ENCODE measurements at regions not wholly inside any gene's neighbourhood (a gene's known extent, or its start where the extent isn't known, plus 50 kb on each side); places are given as distances from the start of the nearest gene placed in this dataset.
"Not testable (repeated sequence)": the region's sequence is repeated elsewhere in the genome, so short reads cannot be mapped to it uniquely, and the experiment has no call there.

- no peak for DNase-seq (ENCODE audit: low read depth)
Observed at GRCh38 chr5:163276466-163276865, 160.9 kb upstream of the CCNG1 start.

GRCh38 chr5:163280897-163281296 lies 156.5 kb upstream of the CCNG1 start:
- DNase-seq (ENCODE audit: low read depth), result not testable (repeated sequence)

GRCh38 chr5:163281512-163281911 lies 155.9 kb upstream of the CCNG1 start:
- DNase-seq (ENCODE audit: low read depth), result no peak

DNA sequence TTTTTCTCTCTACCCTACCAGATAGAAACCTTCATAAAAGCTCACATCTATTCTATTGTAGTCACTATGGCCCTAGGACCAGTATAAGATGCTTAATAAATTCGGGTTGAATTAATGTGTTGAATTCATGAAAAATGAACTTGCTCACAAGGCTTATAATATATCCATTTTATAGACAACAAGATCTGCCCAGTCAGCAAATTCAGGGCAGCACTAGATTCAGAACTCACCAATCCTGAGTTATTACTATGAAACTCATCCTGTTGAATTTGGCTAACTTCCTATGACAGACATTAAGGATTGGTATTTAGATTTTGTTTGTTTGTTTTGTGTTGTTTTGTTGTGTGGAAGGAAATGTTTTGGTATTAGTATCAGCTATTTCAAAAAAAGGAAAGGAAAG lies 143.6 kb upstream of the CCNG1 start:
- no peak for DNase-seq (ENCODE audit: low read depth)

DNA sequence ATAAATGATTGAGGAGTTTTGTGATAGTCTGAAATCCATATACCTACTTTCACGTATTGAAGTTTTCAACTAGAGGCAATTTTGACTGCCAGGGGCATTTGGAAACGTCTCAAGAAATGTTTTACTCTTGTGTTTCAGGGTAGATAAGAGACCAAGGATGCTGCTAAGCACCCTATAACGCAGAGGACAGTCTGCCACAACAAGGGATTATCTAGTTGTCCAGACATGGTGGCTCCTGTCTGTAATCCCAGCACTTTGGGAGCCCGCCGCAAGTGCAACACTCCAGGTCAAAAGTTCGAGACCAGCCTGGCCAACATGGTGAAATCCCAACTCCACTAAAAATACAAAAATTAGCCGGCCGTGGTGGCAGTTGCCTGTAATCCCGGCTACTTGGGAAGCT lies 133.7 kb upstream of the CCNG1 start:
- no peak for DNase-seq (ENCODE audit: low read depth)

DNA sequence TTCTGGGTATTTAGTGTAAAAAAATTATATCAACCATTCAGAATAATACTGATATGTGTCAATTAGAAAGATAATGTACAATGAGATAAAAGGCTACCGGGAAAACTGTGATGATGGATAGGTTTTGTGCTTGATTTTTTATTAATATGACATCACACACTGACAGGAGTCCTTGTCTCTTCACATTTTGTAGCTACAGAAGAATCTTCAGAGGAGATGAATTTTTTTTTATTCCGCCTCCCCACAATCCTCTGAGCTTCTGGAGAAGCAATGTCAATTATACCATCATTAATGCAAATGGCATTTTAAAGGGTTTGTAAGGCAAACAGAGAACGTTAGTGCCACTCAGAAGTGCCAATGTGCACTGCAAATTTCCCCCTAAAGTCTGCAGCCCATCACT lies 131.7 kb upstream of the CCNG1 start:
- DNase-seq (ENCODE audit: low read depth), result no peak

GRCh38 chr5:163306421-163306820 lies 131.0 kb upstream of the CCNG1 start:
- DNase-seq (ENCODE audit: low read depth), result peak; percentile 8

DNA sequence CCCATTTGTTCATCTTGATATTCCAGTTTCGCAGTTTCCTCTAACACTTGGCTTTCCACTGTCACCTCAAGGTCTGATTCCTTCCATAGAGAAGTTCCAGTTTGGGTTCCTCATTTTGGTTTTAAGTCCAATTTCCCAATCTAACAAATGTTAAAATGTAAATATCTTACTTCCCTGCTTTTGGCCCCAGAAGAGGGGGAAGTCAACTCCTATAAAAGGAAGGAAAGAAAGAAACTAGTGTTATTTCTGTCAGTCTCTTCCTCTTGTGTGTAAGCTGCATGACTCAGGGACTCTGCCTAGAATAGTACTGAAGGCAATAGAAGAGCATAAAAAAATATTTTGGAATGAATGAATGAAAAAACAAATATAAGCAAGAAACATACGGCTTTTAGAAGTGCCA lies 127.5 kb upstream of the CCNG1 start:
- no peak for DNase-seq (ENCODE audit: low read depth)

GRCh38 chr5:163310997-163311396 lies 126.4 kb upstream of the CCNG1 start:
- DNase-seq (ENCODE audit: low read depth), result no peak

DNA sequence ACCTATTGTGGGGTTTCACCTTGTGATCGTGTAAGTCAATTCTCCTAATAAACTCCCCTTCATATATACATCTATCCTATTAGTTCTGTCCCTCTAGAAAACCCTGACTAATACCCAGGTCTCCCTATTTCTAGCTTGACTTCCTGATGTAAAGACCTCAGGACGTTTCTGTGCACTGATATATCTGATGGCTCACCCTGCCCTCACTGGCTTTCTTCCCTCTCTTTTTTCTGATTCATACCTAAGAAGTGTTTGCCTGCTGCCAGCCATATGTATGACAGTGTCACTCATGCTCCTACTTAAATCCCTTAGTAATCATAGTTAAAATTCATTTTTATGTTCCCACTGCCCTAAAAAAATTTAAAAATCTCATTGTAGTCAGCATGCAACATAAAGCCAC lies 124.8 kb upstream of the CCNG1 start:
- no peak for DNase-seq (ENCODE audit: low read depth)

DNA sequence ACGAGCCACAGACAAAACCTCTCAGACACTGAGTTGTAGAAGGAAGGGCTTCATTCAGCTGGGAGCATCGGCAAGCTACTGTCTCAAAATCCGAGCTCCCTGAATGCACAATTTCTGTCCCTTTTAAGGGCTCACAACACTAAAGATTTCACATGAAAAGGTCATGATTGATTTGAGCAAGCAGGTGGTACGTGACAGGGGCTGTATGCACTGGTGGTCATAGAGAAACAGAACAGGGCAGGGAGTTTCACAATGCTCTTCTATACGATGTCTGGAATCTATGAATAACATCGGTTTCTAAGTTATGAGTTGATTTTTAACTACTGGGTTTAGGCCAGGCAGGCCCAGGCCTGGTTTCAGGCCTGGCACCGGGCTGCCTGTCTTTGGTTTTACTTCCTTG lies 124.3 kb upstream of the CCNG1 start:
- DNase-seq (ENCODE audit: low read depth), result not testable (repeated sequence)

GRCh38 chr5:163316374-163316773 lies 121.0 kb upstream of the CCNG1 start:
- not testable (repeated sequence) for DNase-seq (ENCODE audit: low read depth)

DNA sequence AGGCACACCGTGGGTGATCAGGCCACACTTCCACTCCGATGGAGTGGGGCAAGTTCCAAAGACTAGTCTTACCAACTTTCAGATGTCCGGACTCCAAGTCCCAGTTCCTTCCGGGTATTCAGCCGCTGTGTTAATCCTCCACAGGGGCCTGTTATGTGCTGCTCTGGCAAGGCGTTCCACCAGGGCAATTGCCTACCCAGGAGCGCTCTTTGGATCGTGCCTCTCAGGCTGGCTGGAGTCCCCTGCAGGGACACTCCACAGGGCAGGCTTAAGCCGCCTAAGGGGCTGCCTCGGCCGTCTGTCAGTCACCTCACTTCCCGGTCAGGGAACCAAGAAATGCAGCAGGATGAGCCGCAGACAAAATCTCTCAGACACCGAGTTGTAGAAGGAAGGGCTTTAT lies 118.7 kb upstream of the CCNG1 start:
- DNase-seq (ENCODE audit: low read depth), result no peak

DNA sequence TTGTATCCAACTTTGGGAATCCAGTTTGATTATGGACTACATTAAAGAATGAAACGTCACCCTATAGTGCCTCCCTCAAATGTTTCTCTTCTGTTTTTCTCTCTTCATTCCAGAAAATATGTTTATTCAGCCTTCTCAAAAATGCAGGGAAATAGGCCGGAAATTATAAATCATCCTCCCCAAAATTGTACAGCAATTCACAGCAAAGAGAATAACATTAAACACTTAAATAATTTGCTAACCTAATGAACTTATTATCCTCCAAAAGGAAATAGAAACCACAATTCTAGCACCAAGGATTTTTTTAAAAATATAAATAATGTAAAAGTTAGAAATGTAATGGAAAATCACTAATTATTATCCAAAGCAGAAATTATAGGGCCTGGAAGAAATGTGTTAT lies 115.9 kb upstream of the CCNG1 start:
- no peak for DNase-seq (ENCODE audit: low read depth)

GRCh38 chr5:163330723-163331668 lies 106.4 kb upstream of the CCNG1 start:
- no peak for DNase-seq (ENCODE audit: low read depth)

GRCh38 chr5:163336074-163336473 lies 101.3 kb upstream of the CCNG1 start:
- not testable (repeated sequence) for DNase-seq (ENCODE audit: low read depth)

GRCh38 chr5:163339148-163339547 lies 98.2 kb upstream of the CCNG1 start:
- DNase-seq (ENCODE audit: low read depth), result no peak

DNA sequence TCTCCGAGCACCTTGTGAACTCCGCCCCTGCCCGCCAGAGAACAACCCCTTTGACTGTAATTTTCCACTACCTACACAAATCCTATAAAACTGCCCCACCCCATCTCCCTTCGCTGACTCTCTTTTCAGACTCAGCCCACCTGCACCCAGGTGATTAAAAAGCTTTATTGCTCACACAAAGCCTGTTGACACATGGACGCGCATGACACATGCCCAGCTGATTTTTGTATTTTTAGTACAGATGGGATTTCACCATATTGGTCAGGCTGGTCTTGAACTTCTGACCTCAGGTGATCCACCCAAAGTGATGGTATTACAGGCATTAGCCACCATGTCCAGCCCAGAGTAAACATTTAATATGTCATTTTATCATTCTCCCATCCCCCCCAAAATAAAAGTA lies 97.0 kb upstream of the CCNG1 start:
- not testable (repeated sequence) for DNase-seq (ENCODE audit: low read depth)

- DNase-seq (ENCODE audit: low read depth), result no peak
Observed at GRCh38 chr5:163342306-163342705, 95.1 kb upstream of the CCNG1 start.

DNA sequence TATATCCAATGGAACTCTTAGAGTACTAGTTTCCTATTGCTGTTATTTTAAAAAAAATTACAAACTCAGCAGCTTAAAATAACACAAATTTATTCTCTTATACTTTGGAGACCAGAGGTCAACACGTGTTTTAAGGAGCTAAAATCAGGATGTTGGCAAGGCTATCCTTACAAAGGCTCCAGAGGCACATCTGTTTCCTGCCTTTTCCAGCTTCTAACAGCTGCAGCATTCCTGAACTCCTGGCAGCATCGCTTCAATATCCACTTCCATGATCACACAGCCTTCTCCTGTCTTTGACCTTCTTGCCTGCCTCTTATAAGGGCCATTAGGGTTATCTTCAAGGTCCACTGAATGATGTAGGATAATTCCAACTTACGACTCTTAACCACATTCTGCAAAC lies 92.2 kb upstream of the CCNG1 start:
- DNase-seq (ENCODE audit: low read depth), result no peak

DNA sequence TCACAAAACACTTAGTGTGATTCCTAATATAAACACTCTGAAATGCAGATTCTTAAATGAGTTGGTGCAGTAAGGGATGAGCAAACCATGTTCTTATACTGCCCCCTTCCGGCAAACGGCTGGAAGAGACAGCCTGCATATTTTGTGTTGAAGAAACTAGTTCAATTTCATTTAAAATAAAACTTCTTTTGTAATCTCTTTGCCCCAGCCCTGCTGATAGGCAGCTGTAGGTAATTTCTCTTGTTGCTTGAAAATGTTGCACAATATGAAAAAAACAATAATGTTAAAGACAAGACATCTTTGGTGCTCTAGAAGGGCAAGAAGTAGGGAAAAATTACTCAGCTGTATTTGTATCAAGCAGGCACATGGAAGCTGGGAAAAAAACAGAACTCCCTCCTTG lies 89.7 kb upstream of the CCNG1 start:
- DNase-seq (ENCODE audit: low read depth), result peak; percentile 62

GRCh38 chr5:163350083-163350482 lies 87.3 kb upstream of the CCNG1 start:
- DNase-seq (ENCODE audit: low read depth), result peak; percentile 2

GRCh38 chr5:163352531-163352930 lies 84.9 kb upstream of the CCNG1 start:
- DNase-seq (ENCODE audit: low read depth), result no peak

DNA sequence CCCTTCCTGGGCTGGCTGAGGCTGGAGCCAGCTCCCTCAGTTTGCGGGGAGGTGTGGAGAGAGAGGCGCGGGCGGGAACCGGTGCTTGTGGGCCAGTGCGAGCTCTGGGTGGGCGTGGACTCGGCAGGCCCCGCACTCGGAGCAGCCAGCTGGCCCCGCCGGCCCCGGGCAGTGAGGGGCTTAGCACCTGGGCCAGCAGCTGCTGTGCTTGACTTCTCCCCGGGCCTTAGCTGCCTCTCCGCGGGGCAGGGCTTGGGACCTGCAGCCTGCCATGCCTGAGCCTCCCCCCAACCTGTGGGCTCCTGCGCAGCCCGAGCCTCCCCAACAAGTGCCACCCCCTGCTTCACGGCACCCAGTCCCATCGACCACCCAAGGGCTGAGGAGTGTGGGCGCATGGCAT lies 81.6 kb upstream of the CCNG1 start:
- not testable (repeated sequence) for DNase-seq (ENCODE audit: low read depth)

Data from ELR (cell line).